ENCODE measurements at regions not wholly inside any gene's neighbourhood (a gene's known extent, or its start where the extent isn't known, plus 50 kb on each side); places are given as distances from the start of the nearest gene placed in this dataset.

DNA sequence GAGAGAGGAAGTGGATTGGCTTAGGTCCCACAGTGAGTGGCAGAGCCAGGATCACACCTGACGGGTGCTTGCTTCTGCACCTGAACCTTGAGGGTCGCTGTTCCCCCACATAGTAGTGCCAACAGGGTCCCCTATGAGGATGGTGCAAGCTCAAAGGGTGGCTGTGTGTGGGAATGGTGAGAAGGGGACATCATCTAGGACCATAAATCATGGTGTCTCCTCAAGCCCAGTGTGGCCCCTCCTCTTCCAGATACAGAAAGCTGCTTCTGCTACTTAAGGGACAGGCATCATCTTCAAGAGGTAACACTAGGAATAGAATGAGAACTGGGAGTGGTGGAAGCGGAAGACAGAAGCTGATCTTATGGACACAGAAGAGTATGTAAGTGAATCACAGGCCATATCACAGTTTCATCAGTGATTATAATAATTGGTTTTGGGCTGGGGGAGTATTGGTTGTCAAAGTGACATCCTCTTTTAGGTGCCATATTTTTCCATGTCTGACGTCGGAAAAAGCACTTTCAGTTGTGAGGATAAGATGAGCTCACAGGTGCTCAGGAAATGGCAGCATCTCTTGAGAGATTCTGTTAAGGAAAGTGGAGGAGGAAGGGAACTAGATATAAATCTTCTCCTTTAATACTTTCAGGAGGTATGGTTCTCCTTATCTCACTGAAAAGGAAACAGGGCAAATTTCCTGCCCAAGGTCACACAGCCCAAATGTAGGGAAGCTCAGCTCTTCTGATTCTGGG, 83.2 kb upstream of the HNF1B start:
- 78% methylated on average over 5 of the region's 5 CpGs for WGBS
- DNase-seq, result no peak
- Histone ChIP-seq H3K4me3 (ENCODE audit: low read length) (no peak overlapping the region), H3K27ac (ENCODE audit: low read length) (no peak overlapping the region), H3K27me3 (ENCODE audit: control insufficient read depth, insufficient read depth) (no peaks in the 10 kb centered on the region), H3K9me3 (ENCODE audit: control insufficient read depth, low read length) (no peaks in the 10 kb centered on the region), H3K4me1 (ENCODE audit: control insufficient read depth, insufficient read depth, low read length) (no peaks in the 10 kb centered on the region)
- intact Hi-C loops (cut with DNase I), result no loop called here
- ATAC-seq, result no peak

DNA sequence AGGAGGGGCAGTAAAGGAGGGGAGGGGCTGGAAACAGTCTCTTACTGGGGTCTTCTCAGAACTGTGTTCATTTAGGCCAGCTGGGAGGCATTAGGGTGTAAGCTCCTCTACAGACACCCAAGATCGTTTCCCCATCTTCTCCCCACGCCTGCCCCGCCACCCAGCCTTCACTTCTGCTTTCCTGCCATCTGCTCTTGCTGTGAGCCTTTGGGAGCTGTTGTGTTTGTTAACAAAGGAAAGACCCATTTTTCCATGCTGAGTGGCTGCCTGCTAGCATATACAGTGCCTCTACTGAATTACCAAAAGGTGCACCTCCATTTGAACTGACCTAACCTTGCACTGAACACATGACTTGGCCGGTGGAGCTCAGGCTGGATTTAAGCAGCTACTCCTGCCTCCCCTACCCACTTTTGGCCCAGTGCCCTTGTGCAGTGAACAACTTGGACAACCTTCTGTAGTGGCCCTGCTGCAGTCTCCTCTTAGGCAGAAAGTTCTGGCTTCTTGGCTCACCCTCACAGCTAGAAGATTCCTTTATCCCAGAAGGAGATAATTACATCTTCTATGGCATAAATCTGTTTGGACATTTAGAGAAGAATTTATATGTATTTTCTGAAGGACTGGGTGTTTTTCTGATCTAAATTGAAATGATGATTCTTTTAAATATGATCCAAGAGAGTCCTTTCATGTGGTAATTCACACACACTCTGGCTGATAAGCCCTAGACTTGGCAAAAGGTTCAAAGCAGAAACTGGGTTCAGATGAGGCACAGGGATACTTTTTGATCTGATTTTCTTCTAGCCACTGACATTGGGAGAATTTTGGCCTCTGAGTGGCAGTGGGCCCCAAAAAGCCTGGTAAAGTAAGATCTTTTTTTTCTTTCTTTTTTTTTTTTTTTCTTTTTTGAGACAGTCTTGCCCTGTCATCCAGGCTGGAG, 81.9 kb upstream of the HNF1B start:
- no peaks in the 10 kb centered on the region for H3K4me1 ChIP-seq (ENCODE audit: control insufficient read depth, insufficient read depth, low read length)
- H3K9me3 ChIP-seq (ENCODE audit: control insufficient read depth, low read length), result no peaks in the 10 kb centered on the region
- no peak for ATAC-seq
- H3K27ac ChIP-seq (ENCODE audit: low read length), result no peak overlapping the region
- DNase-seq, result peak; percentile 19 to 75 (median 62)
- intact Hi-C loops (cut with DNase I), result no loop called here
- H3K4me3 ChIP-seq (ENCODE audit: low read length), result no peak overlapping the region
- no peaks in the 10 kb centered on the region for H3K27me3 ChIP-seq (ENCODE audit: control insufficient read depth, insufficient read depth)
- WGBS, result 72% methylated on average over 4 of the region's 4 CpGs

DNA sequence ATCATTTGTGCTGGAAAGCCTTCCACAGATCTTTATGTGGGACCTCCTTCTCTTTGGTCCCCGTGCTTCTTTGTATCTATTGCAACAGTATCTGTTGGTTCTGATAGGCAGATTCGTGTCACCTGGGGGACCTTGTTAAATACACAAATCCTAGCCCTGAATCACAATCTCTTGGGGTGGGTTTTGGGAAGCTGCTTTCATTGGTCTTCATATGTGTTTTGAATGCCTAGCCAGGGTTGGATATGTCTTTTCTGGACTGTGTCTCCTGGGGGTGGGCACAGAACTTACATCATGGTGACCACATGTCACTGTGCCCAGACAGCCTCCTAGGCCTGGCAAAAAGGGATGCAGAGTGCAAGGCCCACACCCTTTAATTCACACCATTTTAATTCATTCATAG, 81.0 kb upstream of the HNF1B start:
- no peak for ATAC-seq
- H3K9me3 ChIP-seq (ENCODE audit: control insufficient read depth, low read length), result no peaks in the 10 kb centered on the region
- DNase-seq, result no peak
- H3K4me3 ChIP-seq (ENCODE audit: low read length), result no peak overlapping the region
- H3K27me3 ChIP-seq (ENCODE audit: control insufficient read depth, insufficient read depth), result no peaks in the 10 kb centered on the region
- no peaks in the 10 kb centered on the region for H3K4me1 ChIP-seq (ENCODE audit: control insufficient read depth, insufficient read depth, low read length)
- intact Hi-C loops (cut with DNase I), result no loop called here
- H3K27ac ChIP-seq (ENCODE audit: low read length), result no peak overlapping the region
- 83% methylated on average over 2 of the region's 2 CpGs for WGBS

DNA sequence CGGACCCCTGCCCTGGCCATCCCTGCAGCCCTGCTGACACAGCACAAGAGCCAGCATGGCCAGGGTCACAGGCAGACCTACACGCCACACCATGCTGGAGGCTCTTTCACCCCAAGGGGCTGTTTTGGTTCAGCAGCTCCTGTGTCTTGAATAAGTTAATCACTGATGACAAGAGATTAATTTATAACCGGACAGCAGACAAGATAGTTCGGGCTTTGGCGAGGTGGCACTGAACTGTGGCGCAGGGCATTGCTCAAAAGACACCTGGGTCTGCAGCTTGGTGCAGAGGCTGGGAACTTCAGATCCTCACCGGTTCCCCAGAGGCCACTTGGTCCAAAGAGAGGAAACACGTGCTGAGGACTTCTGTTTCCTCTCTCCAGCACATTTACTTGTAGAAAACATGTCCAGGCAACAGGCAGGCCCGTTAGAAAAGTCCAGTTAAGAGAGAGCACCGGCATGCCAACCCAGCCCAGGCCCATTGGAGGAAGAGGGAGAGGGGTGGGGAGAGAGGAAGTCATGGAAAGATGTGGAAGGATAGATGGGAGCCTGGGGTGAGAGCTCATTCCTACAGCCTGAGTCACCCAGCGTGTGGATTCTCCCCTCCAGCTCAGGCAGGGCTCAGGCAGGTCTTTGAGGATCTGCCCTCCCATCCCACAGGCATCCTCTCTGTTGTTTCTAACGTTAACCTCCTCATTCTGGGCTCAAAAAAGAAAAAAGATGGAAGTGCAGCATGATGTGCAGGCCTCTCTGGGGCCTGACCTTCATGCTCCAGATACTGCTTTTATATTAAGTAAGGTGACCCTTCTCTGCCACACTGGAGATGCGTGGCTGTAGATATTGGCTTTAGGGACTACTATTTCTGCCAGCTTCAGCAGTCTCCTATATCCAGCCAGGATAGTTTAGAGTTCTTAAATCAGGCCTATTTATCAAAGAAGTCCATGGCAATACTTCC, 80.0 kb upstream of the HNF1B start:
- ATAC-seq, result peak in 1 of 2 donors; percentile 31
- WGBS, result 54% methylated on average over 13 of the region's 13 CpGs
- no peaks in the 10 kb centered on the region for H3K9me3 ChIP-seq (ENCODE audit: control insufficient read depth, low read length)
- no peak overlapping the region for H3K4me3 ChIP-seq (ENCODE audit: low read length)
- no peak overlapping the region for H3K27ac ChIP-seq (ENCODE audit: low read length)
- no peaks in the 10 kb centered on the region for H3K4me1 ChIP-seq (ENCODE audit: control insufficient read depth, insufficient read depth, low read length)
- H3K27me3 ChIP-seq (ENCODE audit: control insufficient read depth, insufficient read depth), result no peaks in the 10 kb centered on the region
- DNase-seq, result no peak
- intact Hi-C loops (cut with DNase I), result no loop called here

DNA sequence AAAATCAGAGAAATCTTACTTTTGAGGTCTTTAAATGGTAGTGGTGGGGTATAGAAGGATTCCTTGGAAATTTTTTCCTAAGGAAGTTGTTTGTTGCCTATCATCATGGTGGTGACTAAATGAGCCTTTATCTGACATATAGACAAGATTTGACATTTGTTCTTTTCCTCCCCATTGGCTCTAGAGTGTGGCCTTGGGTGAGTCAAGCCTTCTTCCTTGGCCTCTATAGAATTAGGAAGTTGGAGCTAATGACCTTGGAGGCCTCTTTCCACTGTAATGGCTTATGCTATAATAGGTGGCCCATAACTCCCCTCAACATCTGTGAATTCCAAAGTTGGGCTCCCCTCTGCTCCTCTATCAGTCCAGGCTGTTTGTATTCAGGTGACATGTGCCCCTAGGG, 79.1 kb upstream of the HNF1B start:
- DNase-seq (no peak), ATAC-seq (no peak)
- Histone ChIP-seq H3K27me3 (ENCODE audit: control insufficient read depth, insufficient read depth) (no peaks in the 10 kb centered on the region), H3K27ac (ENCODE audit: low read length) (no peak overlapping the region), H3K4me1 (ENCODE audit: control insufficient read depth, insufficient read depth, low read length) (no peaks in the 10 kb centered on the region), H3K9me3 (ENCODE audit: control insufficient read depth, low read length) (no peaks in the 10 kb centered on the region), H3K4me3 (ENCODE audit: low read length) (no peak overlapping the region)
- intact Hi-C loops (cut with DNase I), result no loop called here

DNA sequence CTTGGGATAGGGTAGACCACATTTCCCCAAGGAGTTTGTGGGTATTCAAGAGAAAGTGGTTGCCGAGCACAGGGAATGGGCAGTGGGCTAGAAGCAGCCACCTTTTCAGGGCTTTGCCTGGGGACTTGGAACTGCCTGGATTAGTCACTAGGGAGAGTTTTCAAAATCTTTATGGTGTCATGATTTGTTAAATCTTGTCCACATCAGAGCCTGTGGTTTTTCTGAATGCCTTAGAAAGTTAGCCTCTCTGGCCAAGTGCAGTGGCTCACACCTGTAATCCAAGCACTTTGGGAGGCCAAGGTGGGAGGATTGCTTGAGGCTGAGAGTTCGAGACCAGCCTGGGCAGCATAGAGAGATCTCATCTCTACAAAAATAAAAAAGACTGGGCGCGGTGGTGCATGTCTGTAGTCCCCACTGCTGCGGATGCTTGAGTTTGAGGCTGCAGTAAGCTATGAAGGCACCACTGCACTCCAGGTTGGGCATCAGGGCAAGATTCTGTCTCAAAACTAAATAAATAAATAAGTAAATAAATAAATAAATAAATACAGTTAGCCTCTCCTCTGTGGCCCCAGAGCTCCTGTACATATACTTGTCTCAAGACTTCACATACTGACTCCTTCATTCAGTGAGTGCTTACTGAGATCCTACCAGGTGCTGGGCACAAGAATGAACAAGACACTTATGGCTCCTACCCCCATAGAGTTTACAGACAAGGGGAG, 76.3 kb upstream of the HNF1B start:
- Histone ChIP-seq H3K4me3 (ENCODE audit: low read length) (no peak overlapping the region), H3K27me3 (ENCODE audit: control insufficient read depth, insufficient read depth) (no peaks in the 10 kb centered on the region), H3K4me1 (ENCODE audit: control insufficient read depth, insufficient read depth, low read length) (no peaks in the 10 kb centered on the region), H3K27ac (ENCODE audit: low read length) (no peak overlapping the region), H3K9me3 (ENCODE audit: control insufficient read depth, low read length) (no peaks in the 10 kb centered on the region)
- intact Hi-C loops (cut with DNase I), result no loop called here
- ATAC-seq (no peak), DNase-seq (no peak)
- WGBS, result 95% methylated on average over 5 of the region's 5 CpGs

DNA sequence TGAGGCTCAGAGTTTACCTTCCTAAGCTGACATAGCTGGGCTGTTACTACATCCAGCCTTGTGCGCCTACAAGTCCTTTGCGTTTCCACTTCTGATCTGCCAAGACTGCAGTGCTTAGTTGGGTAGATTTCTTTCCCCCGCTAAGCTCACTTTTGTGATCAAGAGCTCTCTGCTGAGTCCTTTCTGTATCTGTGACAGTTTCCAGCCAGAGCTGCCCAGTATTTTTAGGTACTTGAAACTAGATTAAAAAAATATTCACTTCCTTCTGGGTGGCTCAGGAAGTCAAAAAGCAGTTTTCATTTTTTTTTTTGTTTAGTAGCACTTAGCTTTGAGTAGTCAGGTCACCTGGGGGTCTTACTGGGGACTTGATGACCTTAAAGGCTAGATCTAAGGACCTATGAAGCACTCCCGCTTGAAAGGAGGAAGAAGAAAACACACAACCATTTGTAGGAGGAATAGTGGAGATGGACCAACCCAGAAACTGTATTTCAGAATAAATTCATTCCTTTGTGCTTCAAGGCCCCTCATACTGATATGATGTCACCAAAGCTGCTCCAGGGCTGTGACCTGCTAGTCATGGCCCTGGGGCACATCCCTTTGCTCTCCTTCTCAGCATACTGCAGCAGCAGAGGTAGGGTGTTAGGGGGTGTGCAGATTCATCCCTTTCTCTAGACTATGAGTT, 75.6 kb upstream of the HNF1B start:
- ATAC-seq (no peak), DNase-seq (no peak)
- Histone ChIP-seq H3K4me3 (ENCODE audit: low read length) (no peak overlapping the region), H3K27me3 (ENCODE audit: control insufficient read depth, insufficient read depth) (no peaks in the 10 kb centered on the region), H3K4me1 (ENCODE audit: control insufficient read depth, insufficient read depth, low read length) (no peaks in the 10 kb centered on the region), H3K9me3 (ENCODE audit: control insufficient read depth, low read length) (no peaks in the 10 kb centered on the region), H3K27ac (ENCODE audit: low read length) (no peak overlapping the region)
- 50% methylated on average over 4 of the region's 4 CpGs for WGBS
- intact Hi-C loops (cut with DNase I), result no loop called here

DNA sequence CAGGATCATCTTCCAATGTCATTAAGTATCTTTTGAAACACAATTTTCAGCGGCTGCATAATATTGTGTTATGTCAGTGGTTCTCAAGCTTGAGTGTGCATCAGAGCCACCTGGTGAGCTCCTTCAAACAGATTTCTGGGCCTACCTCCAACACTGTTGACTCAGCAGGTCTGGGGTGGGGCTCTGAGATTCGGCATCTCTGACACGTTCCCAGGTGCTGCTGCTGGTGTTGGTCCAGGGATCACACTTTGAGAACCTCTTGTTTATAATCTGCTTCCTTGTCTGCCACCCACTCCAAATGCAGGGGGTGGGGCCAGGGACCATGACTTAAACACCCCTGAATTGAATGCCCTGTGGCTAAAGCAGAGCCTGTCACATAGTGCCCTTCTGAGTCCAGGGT, 73.8 kb upstream of the HNF1B start:
- ATAC-seq, result no peak
- intact Hi-C loops (cut with DNase I), result loop anchor here in 2 of 4 donors (5.0 to 10.0 kb wide), 2 partner anchors 171 to 174 kb away; partner anchors contain the start of gene DDX52 (in 1 of the 2)
- no peak overlapping the region for H3K4me3 ChIP-seq (ENCODE audit: low read length)

DNA sequence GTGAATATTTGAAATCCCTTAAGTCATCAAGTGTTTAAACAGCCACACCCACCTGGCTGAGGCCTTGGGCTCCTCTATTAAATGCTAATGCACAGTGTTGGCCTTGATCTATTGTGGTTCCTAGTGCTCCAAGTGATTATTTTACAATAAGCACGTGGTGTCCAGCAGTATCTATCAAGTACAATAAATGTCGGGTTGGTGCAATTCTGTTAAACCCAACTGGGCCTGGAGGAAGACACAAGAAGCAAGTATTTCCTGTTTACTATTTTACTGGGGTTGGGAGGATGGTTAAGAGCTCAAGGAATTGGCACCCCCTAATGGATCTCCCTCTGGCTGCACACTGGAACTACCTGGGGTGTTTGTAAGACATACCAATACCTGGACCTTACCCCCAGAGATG, 72.1 kb upstream of the HNF1B start:
- no peak for DNase-seq
- no peaks in the 10 kb centered on the region for H3K9me3 ChIP-seq (ENCODE audit: control insufficient read depth, low read length)
- no peak overlapping the region for H3K27ac ChIP-seq (ENCODE audit: low read length)
- WGBS, result 48% methylated on average over 2 of the region's 2 CpGs
- no peaks in the 10 kb centered on the region for H3K4me1 ChIP-seq (ENCODE audit: control insufficient read depth, insufficient read depth, low read length)
- no peak overlapping the region for H3K4me3 ChIP-seq (ENCODE audit: low read length)
- intact Hi-C loops (cut with DNase I), result loop anchor here in 2 of 4 donors (5.0 to 10.0 kb wide), 2 partner anchors 170 to 172 kb away; partner anchors contain the start of gene DDX52 (in 1 of the 2)
- ATAC-seq, result no peak
- H3K27me3 ChIP-seq (ENCODE audit: control insufficient read depth, insufficient read depth), result peaks cover 2% of the 10 kb centered on the region

More for the DNA sequence above, 73.8 kb upstream of the HNF1B start:
- no peaks in the 10 kb centered on the region for H3K4me1 ChIP-seq (ENCODE audit: control insufficient read depth, insufficient read depth, low read length)
- H3K27me3 ChIP-seq (ENCODE audit: control insufficient read depth, insufficient read depth), result no peaks in the 10 kb centered on the region
- WGBS, result 59% methylated on average over 3 of the region's 3 CpGs
- no peak overlapping the region for H3K27ac ChIP-seq (ENCODE audit: low read length)
- no peak for DNase-seq
- H3K9me3 ChIP-seq (ENCODE audit: control insufficient read depth, low read length), result no peaks in the 10 kb centered on the region

DNA sequence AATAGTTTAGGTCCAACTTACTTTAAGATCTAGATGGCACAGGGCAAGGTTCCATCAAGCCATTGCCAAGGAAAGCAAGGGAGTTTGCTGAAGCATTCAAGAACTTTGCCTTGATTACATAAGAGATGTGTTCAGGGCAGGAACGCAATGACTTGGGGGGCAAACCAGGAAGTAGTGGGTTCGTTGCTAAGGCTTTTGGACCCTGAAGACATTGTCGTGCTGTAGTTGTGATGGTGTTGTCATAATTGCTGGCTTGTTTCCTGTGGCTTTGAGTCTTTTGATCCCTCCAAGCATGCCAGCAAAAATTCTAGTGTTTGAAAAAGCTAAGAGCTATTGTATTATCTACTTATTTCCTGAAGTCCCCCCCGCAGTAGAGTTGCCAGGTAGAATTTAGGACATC, 70.7 kb upstream of the HNF1B start:
- ATAC-seq (no peak), DNase-seq (no peak)
- intact Hi-C loops (cut with DNase I), result loop anchor here in 2 of 4 donors (5.0 to 10.0 kb wide), 2 partner anchors 168 to 171 kb away; partner anchors contain the start of gene DDX52 (in 1 of the 2)
- Histone ChIP-seq H3K9me3 (ENCODE audit: control insufficient read depth, low read length) (no peaks in the 10 kb centered on the region), H3K27ac (ENCODE audit: low read length) (no peak overlapping the region), H3K27me3 (ENCODE audit: control insufficient read depth, insufficient read depth) (peaks cover 2% of the 10 kb centered on the region), H3K4me3 (ENCODE audit: low read length) (no peak overlapping the region), H3K4me1 (ENCODE audit: control insufficient read depth, insufficient read depth, low read length) (no peaks in the 10 kb centered on the region)
- 50% methylated on average over 4 of the region's 4 CpGs for WGBS

Data from right cardiac atrium (tissue), 5 donors.